RCC 7860 (cell line): ENCODE measurements at regions not wholly inside any gene's neighbourhood (a gene's known extent, or its start where the extent isn't known, plus 50 kb on each side); places are given as distances from the start of the nearest gene placed in this dataset.

Source experiments
- DNase-seq: peaks from one replicate; pipeline ENCODE4 v3.0.0-alpha.2; 2015; ENCODE audit warnings: low spot score
- FAIRE-seq: peaks from 2 replicates; lab custom pipeline; 2012; peaks lifted over from hg19 to GRCh38; lab: Jason Lieb, UNC

DNA sequence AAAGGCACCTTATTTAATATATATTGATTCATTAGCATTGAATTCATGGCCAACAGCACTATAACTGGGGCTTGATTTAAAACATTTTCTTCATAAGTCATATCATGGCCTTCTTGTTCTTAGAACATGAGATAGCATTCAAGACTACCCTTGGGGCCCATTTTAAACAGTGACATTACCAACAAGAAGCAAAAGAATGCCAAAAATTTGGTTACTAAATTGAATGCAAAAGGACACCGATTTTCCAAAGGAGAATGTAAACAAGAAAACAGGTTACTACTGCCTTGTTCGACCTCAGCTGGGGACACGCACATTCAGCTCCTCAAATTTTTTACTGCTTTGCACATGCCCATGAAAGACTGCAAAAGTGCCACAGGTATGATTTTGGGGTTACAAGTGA is 219.4 kb upstream of the TLE4 start:
- DNase-seq: no peak
- no peak for FAIRE-seq

GRCh38 chr9:79353856-79354520 is 217.8 kb upstream of the TLE4 start:
- peak; percentile 92 for FAIRE-seq
- peak; percentile 83 for DNase-seq

DNA sequence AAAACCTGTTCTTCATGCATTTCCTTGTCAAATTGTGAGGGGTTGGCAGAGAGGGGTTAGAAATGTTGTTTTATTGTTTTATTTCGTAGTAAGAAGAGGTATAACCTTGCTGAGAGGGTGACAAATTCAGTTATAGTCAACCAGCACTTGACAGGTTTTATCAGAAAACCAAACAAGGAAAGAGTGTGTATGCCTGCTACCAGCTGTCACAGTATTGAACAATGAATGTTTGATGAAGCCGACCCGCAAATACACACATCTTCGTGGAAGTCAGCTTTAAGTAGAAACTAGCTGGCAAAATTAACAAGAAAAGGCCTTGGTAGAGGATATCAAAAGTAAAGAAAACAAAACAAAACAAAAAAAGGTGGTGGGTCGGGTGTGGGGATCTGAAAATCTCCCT is 214.6 kb upstream of the TLE4 start:
- FAIRE-seq (no peak), DNase-seq (no peak)

DNA sequence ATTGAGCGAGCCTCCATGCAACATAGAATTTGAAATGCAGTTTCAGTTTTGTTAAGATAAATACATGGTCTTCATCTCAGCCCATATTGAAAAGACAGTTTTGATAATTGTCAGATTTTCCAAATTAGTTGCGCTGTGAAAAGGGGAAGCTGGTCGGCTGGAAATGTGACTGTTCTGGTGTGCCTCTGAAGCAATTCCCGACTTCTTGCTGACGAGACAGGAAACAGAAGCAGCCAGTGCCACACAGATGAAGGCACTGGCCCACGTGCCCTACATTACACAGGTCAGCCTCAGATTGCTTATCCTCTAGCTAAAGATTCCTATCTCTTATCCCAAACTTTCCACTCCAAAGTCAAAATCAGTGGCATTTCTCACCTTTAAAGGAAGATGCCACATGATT is 214.1 kb upstream of the TLE4 start:
- FAIRE-seq: no peak
- DNase-seq: no peak

GRCh38 chr9:79360387-79361347 is 211.1 kb upstream of the TLE4 start:
- peak; percentile 48 for DNase-seq
- FAIRE-seq: peak; percentile 45

DNA sequence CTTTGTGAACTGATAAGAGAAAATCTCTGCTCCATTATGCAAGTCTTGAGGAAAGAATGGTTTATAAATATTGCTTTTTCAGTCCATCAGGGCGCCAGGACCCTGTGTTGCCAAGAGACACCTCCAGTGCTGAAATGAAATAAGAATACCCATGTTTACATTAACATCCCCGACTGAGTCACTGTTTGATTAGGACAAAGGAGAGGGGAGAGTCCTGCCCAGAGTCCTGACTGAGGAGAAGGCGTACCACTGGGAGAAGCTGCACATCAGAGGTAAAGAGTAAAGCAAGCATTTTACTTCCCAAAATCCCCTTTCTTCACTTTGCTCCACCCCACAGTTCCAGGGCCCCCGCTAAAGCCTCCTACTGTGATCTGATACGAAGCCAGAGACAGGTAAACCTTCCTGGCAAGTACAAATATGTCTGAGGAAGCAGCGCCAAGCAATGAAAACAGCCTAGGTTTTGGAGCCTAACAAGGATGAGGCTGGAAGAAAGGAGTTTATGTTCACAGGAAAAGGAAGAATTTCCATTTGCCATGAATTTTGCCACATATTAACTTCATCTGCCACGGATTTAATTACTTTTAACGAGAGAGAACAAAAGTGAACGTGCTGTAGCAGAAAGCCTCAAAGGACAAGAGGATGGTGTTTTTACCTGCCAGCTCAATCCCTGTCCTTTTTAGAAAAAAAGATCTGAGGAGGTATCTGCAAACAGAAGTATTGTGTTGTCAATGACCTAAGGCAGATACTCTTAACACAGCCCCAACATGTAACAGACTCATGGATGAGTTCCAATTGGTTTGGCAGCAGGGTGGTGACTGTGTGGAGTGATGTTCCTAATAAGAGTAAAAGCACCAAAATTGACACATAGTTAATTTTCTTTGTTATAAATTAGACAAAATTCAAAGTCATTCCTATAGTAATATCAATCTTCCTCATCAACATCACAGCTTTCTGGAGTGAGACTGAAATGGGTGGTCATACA is 209.4 kb upstream of the TLE4 start:
- FAIRE-seq (peak; percentile 32), DNase-seq (peak; percentile 53)

- DNase-seq (no peak), FAIRE-seq (no peak)
Measured at GRCh38 chr9:79369676-79370075, 202.1 kb upstream of the TLE4 start.

DNA sequence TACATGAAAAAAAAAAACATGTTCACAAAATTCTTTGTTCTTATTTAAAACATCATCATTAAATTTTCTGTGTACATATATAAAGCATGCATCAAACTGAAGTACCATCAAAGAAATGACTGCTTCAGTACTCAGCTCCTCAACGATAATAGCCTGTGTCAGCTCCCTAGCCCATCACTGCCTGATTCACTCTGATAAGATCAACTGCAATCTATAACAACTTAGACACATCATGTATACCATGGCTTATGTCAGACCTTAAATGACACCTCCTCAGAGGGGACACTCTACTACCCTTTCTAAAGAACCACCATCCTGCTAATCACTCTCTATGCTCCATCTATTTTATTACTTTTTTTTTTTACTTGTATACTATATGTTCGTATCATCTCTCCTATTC is 200.5 kb upstream of the TLE4 start:
- DNase-seq (no peak), FAIRE-seq (no peak)

- FAIRE-seq: no peak
- DNase-seq: no peak
Measured at GRCh38 chr9:79371948-79372555, 199.7 kb upstream of the TLE4 start.

DNA sequence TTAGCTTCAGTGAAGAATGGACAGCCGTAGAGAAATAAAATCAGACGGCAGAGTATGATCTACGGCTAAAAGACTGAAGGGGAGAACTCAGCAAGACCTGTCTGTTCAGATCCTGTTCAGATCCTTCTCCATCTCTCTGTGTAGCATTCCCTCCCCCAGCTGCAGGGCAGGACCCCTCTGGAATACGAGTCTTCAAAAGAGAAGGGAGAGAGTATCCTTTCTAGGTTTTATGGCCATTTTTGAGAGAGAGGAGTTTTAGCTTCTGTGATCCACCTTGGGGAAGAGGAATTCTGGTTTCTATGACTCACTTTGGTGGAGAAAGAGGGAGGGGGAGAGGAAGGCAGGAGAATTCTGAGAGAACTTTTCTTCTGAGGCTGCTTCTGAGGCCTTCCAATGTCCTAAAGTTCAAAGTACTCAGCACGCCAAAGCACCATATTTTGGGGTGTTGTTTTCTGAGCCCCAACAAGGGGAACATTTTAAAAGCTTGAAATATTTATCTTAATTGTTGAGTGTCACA is 194.4 kb upstream of the TLE4 start:
- no peak for DNase-seq
- no peak for FAIRE-seq

DNA sequence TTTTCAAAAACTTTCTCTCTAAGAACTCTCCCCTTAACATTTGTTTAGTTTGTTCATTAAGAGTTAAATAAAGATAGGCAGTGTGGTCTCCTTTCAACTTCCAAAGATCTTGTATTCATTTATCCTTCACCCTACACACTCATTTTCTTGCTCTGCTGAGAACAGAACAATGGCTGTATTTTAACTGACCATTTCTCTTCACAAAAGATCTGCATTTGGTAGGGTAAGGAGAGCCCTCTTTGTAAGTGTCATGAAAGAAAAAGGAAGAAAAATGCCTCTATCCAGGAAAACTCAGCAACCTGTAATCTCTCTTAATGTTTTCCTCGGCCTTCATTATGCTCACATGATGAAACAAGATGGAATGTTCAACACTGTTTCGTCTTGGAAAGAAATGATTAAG is 193.7 kb upstream of the TLE4 start:
- no peak for FAIRE-seq

GRCh38 chr9:79382044-79382443 is 189.7 kb upstream of the TLE4 start:
- FAIRE-seq (no peak), DNase-seq (no peak)

More for the DNA sequence above, 193.7 kb upstream of the TLE4 start:
- DNase-seq: no peak

- FAIRE-seq: no peak
Measured at GRCh38 chr9:79382458-79382857, 189.3 kb upstream of the TLE4 start.

DNA sequence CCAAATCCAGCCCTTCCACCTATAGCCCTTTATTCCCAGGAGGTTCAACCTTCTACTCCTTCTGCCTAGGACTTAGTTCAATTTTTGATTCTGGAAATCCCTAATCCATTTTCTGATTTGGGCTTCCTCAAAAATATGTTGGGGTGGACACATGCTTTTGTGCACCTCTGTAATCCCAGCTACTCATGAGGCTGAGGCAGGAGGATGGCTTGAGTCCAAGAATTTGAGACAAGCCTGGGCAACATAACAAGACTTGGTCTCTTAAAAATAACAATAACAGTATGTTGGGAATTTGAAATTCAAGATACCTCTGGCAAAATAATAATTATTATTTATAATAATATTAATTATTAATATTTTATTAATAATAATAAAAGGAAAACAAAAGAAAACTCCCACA is 188.7 kb upstream of the TLE4 start:
- no peak for FAIRE-seq

More at GRCh38 chr9:79382458-79382857, 189.3 kb upstream of the TLE4 start:
- DNase-seq: peak; percentile 35

GRCh38 chr9:79384091-79384490 is 187.7 kb upstream of the TLE4 start:
- DNase-seq: no peak
- no peak for FAIRE-seq

More for the DNA sequence above, 188.7 kb upstream of the TLE4 start:
- no peak for DNase-seq

GRCh38 chr9:79384501-79384900 is 187.3 kb upstream of the TLE4 start:
- DNase-seq: no peak

GRCh38 chr9:79387101-79387835 is 184.5 kb upstream of the TLE4 start:
- peak; percentile 18 for DNase-seq
- no peak for FAIRE-seq

More at GRCh38 chr9:79384501-79384900, 187.3 kb upstream of the TLE4 start:
- FAIRE-seq: no peak

- DNase-seq (no peak), FAIRE-seq (no peak)
Measured at GRCh38 chr9:79390077-79390698, 181.6 kb upstream of the TLE4 start.
